ENCODE measurements at regions not wholly inside any gene's neighbourhood (a gene's known extent, or its start where the extent isn't known, plus 50 kb on each side); places are given as distances from the start of the nearest gene placed in this dataset.

DNA sequence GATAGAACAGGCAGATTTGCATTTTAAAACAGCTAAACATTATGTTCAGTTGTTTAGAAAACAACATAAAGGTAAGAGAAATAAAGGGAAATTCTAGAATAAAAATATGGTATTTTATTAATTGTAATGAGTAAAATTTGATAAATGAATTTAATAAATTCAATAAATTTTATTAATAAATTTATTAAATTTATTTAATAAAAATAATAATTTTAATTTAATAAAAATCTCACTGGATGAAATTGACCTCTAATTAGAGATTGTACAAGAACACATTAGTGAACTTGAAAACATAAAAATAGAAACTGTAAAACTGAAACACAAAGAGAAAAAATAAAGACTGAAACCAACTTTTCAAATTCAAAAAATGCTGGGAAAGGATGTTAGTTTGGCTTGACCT lies 605.7 kb upstream of the LRRC4C start:
- TF ChIP-seq CTCF (IDR thresholded peaks at IDR 0.05) (no peak), POLR2A (IDR thresholded peaks at IDR 0.05) (no peak)

All from uterus (tissue), 2 donors.